Astrocyte of the spinal cord (primary cell): ENCODE measurements at regions not wholly inside any gene's neighbourhood (a gene's known extent, or its start where the extent isn't known, plus 50 kb on each side); places are given as distances from the start of the nearest gene placed in this dataset.

Experiments used
- DNase-seq: peaks from one replicate; pipeline ENCODE4 v3.0.0; 2011; ENCODE audit warnings: low read depth, low spot score
- H3K4me3 ChIP-seq: 2 replicates; pipeline ENCODE4 v1.5.1; 2011; ENCODE audit warnings: low read depth, mild to moderate bottlenecking, low read length, moderate library complexity
- in situ Hi-C: cut with HindIII; loops from 2 replicates; pipeline ENCODE4 v1.10.0; 2017; ENCODE audit warnings: low sequenced_read_pairs
- TF ChIP-seq, protein P1 (sequence below): IDR thresholded peaks from 2 replicates; pipeline ENCODE4 v1.5.1; 2012; ENCODE audit warnings: low read depth, mild to moderate bottlenecking, low read length, inconsistent platforms

DNA sequence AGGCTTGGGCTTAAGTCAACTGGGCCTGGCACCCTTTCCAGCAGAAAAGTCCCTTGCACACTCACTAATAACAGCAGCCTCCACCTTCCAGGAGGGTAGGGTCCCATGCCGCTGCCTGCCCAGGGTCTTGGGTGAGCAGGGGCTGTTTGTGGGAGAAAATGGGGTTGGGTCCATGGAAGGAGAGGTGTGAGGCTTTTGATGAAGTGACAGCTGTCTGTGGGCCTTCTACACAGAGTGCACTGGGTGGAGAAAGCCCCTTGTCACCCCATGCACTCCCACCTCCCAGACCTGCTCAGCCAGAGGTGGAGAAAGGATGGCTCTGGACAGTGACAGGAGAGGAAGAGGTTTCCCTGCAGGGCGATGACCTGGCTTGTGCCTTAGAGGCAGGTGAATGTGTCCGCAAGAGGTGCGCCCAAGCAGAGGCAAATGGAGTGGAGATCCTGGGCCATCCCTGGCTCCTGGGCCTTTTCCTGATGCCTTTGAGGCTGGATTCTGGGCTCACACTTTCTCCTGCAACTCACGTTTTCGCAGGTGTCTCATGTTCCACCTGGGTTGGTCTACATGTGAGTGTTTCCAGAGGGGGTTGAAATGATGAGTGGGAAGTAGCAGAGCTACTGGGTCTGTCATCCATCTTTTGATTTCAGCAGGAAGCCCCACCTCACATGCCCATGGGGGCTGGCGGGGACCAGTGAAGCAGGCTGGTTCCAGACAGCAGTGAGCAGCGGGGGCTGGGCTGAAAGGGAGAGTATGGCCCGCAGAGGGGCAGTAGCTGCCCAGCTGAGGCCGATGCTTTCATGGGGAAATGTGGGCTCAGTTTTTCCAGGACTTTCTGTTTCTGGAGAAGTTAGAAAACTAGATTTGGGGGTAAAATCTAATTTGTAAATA is 85.2 kb upstream of the PRR23E start:
- in situ Hi-C loops = no loop called here
- TF ChIP-seq, protein P1, sequence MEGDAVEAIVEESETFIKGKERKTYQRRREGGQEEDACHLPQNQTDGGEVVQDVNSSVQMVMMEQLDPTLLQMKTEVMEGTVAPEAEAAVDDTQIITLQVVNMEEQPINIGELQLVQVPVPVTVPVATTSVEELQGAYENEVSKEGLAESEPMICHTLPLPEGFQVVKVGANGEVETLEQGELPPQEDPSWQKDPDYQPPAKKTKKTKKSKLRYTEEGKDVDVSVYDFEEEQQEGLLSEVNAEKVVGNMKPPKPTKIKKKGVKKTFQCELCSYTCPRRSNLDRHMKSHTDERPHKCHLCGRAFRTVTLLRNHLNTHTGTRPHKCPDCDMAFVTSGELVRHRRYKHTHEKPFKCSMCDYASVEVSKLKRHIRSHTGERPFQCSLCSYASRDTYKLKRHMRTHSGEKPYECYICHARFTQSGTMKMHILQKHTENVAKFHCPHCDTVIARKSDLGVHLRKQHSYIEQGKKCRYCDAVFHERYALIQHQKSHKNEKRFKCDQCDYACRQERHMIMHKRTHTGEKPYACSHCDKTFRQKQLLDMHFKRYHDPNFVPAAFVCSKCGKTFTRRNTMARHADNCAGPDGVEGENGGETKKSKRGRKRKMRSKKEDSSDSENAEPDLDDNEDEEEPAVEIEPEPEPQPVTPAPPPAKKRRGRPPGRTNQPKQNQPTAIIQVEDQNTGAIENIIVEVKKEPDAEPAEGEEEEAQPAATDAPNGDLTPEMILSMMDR = no peak
- DNase-seq = no peak
- H3K4me3 ChIP-seq = no peak overlapping the region

GRCh38 chr3:127108796-127109195 is 84.1 kb upstream of the PRR23E start:
- no peak overlapping the region for H3K4me3 ChIP-seq
- no peak for DNase-seq
- TF ChIP-seq, protein P1 = no peak
- in situ Hi-C loops = no loop called here

- DNase-seq = no peak
- TF ChIP-seq, protein P1 = no peak
- no peak overlapping the region for H3K4me3 ChIP-seq
- in situ Hi-C loops = no loop called here
Measured at GRCh38 chr3:127110982-127111693, 81.8 kb upstream of the PRR23E start.

DNA sequence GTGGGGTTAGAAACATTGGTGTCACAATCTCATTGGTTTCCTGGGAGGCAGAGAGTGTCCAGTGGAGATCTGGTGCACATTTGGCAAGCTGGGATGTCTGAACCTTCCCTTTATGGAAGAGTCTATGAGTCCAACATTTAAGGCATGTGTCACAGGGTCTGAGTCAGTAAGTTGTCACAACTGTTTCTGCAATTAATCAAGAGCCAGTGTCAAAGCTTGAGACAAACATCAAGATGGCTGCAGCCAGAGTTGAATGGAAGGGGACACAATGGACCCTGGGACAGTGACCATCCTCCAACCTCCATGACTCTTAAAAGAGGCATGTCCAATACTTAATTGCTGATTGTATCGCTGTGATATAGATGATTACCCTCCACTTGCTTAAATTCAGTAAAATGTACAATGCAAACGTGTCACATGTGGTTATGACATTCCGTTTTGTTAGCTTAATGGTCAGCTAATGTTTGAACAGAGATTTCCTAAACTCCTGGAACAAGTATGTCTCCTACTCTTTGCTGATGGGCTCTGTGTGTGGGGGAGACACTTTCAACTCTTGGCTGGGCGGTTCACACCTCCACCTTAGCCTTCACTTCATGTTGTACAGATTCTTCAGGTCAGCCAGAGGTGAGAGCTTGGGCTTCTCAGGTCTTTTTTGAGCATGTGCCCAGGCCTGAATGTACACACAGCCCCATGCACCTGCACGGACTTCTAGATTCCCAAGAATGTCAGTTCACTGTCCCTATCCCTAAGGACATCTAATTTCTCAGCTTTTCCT is 79.9 kb upstream of the PRR23E start:
- DNase-seq = no peak
- no peak overlapping the region for H3K4me3 ChIP-seq
- in situ Hi-C loops = no loop called here
- TF ChIP-seq, protein P1 = no peak

DNA sequence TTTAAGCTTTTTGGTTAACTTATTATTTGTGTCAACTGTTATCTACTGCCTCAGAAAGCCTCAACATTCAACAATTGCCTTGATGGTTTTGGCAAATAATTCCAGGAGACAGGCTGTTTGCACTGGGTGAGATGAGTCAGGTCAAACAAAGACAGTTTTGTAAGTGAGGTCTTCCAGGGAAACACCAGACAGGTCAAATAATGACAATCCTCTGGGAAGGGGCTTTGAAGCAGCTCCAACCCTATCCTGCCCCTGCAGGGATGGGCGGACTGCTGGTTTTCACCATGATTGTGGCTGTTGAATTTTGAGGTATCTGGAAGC is 79.4 kb upstream of the PRR23E start:
- TF ChIP-seq, protein P1 = no peak
- H3K4me3 ChIP-seq = no peak overlapping the region
- in situ Hi-C loops = no loop called here
- DNase-seq = no peak

DNA sequence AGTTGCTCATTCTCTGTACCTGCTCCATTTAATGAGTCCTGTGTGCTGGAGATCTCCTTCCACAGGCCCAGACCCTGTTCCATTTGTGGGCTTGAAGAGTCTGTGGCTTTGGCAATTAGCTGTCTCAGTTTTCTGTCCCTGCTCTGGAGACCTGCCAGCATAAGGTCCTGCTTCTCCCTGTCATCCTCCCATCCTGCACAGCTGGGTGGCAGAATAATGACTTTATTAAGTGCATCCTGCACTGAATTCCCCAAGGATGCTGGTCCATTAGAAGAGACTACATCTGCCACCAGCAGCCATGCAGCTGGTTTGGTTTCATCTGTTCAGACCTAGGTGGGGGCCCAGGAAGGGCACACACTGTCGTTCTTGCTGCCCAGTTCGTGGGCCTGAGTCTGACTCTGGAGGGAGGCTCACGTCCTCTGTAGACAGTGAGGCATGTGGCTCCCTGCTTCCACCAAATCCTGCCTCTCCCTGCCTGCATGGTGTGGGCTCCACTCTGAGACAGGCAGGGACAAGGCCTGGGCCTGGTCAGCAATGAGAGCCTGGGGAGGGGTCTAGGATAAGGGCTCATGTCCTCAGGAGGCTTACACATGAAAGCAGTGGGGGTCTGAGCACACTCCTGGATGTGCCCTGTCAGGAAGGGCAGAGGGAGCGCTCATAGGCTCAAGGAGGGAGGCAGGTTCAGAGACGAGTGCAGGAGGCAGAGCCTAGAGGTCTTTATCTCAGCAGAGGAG is 78.4 kb upstream of the PRR23E start:
- DNase-seq = no peak
- TF ChIP-seq, protein P1 = no peak
- in situ Hi-C loops = no loop called here
- H3K4me3 ChIP-seq = no peak overlapping the region
